Rectal smooth muscle tissue (tissue), 1 donor: ENCODE measurements at regions not wholly inside any gene's neighbourhood (a gene's known extent, or its start where the extent isn't known, plus 50 kb on each side); places are given as distances from the start of the nearest gene placed in this dataset.

Experiments
- H3K27ac ChIP-seq: one replicate; pipeline ENCODE4 v1.7.0; 2013; ENCODE audit warnings: low read depth, low read length, inconsistent platforms
- H3K27me3 ChIP-seq: one replicate; pipeline ENCODE4 v1.7.0; 2013; ENCODE audit warnings: low read length; ENCODE audit not compliant: control insufficient read depth, insufficient read depth
- H3K36me3 ChIP-seq: one replicate; pipeline ENCODE4 v1.7.0; 2013; ENCODE audit warnings: low read length; ENCODE audit not compliant: control insufficient read depth, insufficient read depth
- H3K4me1 ChIP-seq: one replicate; pipeline ENCODE4 v1.7.0; 2013; ENCODE audit warnings: low read length; ENCODE audit not compliant: control insufficient read depth, insufficient read depth
- H3K4me3 ChIP-seq: one replicate; pipeline ENCODE4 v1.7.0; 2013; ENCODE audit warnings: low read length
- H3K9ac ChIP-seq: one replicate; pipeline ENCODE4 v1.7.0; 2013; ENCODE audit warnings: low read length

DNA sequence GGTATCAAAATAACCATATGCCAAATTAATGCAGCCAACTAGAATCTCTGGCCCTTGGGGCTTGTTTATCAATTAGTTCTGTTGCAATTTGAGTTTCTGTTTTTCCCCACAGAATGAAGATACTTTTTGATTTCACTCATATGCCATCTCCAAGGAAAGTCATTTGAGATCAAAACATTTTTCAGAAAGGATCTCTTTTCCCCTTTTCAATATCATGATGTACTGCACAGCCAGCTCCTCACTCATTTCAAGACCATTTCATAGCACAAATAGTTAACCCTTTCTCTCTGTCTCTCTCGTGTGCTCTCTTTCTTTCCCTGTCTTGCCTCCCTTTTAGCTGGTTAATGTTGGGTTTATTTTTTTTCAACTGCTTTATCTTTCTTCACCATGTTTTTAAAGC is 387.3 kb downstream of the STK39 start:
- Histone ChIP-seq H3K27ac (no peak overlapping the region), H3K9ac (no peak overlapping the region), H3K4me1 (no peaks in the 10 kb centered on the region), H3K36me3 (no peaks in the 10 kb centered on the region), H3K4me3 (no peak overlapping the region), H3K27me3 (no peaks in the 10 kb centered on the region)

DNA sequence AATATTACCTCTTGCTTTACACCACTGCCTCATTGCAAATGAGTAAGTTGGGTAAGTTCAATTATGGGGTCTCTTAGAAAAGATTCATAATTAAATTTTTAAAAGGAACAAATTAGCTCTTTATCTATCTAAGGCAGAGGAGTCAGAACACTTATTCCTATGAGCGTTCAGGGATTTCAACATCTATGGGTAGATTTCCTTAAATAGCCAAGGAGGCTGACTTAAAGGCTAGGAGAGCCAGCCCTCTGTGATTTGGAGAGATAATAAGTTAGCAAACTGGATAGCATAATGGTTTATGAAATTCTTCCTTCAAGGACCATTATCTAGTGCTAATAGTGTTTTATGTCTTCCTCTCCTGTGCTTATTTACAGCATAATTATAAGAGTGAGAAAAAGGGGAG is 387.7 kb downstream of the STK39 start:
- Histone ChIP-seq H3K4me3 (no peak overlapping the region), H3K9ac (no peak overlapping the region), H3K27ac (no peak overlapping the region), H3K4me1 (no peaks in the 10 kb centered on the region), H3K36me3 (no peaks in the 10 kb centered on the region), H3K27me3 (no peaks in the 10 kb centered on the region)

- H3K4me1 ChIP-seq: peaks cover 2% of the 10 kb centered on the region
- no peak overlapping the region for H3K27ac ChIP-seq
- H3K36me3 ChIP-seq: no peaks in the 10 kb centered on the region
- no peaks in the 10 kb centered on the region for H3K27me3 ChIP-seq
- no peak overlapping the region for H3K9ac ChIP-seq
- no peak overlapping the region for H3K4me3 ChIP-seq
These were observed 389.3 kb downstream of the STK39 start for GRCh38 chr2:167858086-167858485.

GRCh38 chr2:167857416-167857815 is 390.0 kb downstream of the STK39 start:
- Histone ChIP-seq H3K36me3 (no peaks in the 10 kb centered on the region), H3K4me1 (peaks cover 2% of the 10 kb centered on the region), H3K9ac (no peak overlapping the region), H3K27ac (no peak overlapping the region), H3K4me3 (no peak overlapping the region), H3K27me3 (no peaks in the 10 kb centered on the region)

GRCh38 chr2:167856190-167856589 is 391.2 kb downstream of the STK39 start:
- no peak overlapping the region for H3K4me3 ChIP-seq
- no peaks in the 10 kb centered on the region for H3K27me3 ChIP-seq
- no peak overlapping the region for H3K27ac ChIP-seq
- no peak overlapping the region for H3K9ac ChIP-seq
- H3K36me3 ChIP-seq: no peaks in the 10 kb centered on the region
- peaks cover 2% of the 10 kb centered on the region for H3K4me1 ChIP-seq

DNA sequence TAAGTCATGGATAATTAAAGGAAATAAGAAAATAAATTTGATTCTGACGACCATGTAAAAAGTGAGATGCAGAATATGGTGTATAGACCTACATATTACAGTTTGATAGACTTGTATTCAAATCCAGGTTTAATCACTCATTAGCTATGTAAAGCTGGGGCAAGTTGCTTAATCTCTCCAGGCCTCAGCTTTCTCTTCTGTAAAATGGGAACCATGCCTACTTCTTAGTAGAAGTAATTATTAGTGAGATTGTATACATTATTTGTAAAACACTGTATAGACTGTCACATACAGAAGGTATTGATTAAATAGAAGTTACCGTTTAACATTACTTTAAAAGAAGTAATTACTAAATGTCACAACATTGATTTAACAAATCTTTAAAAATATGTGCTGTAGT is 392.2 kb downstream of the STK39 start:
- Histone ChIP-seq H3K4me3 (no peak overlapping the region), H3K36me3 (no peaks in the 10 kb centered on the region), H3K27me3 (no peaks in the 10 kb centered on the region), H3K4me1 (peaks cover 2% of the 10 kb centered on the region), H3K27ac (no peak overlapping the region), H3K9ac (no peak overlapping the region)

GRCh38 chr2:167853717-167854116 is 393.7 kb downstream of the STK39 start:
- no peak overlapping the region for H3K4me3 ChIP-seq
- peaks cover 2% of the 10 kb centered on the region for H3K4me1 ChIP-seq
- no peaks in the 10 kb centered on the region for H3K36me3 ChIP-seq
- no peaks in the 10 kb centered on the region for H3K27me3 ChIP-seq
- H3K27ac ChIP-seq: no peak overlapping the region
- no peak overlapping the region for H3K9ac ChIP-seq

DNA sequence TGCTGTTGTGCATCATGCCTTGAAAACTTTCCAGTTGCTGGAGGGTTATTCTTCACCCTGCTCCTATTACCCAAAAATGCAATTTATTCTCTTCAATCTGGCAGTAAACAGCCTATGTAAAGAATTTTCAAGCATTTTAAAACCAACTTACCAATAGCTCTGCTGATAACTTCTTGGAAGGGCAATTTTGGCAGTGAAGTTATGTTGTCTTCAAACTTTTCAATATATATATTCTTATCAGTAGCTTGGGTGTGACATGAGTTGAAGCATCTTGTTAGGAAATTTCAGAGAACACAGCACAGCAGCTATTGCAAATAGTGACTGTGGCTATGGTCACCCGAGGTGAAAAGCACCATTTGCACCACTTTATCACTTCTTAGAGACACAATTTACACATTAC is 395.5 kb downstream of the STK39 start:
- no peak overlapping the region for H3K4me3 ChIP-seq
- H3K4me1 ChIP-seq: peaks cover 2% of the 10 kb centered on the region
- no peaks in the 10 kb centered on the region for H3K36me3 ChIP-seq
- H3K9ac ChIP-seq: no peak overlapping the region
- no peaks in the 10 kb centered on the region for H3K27me3 ChIP-seq
- H3K27ac ChIP-seq: no peak overlapping the region

GRCh38 chr2:167851323-167851860 is 396.0 kb downstream of the STK39 start:
- Histone ChIP-seq H3K4me3 (no peak overlapping the region), H3K36me3 (no peaks in the 10 kb centered on the region), H3K27me3 (no peaks in the 10 kb centered on the region), H3K9ac (no peak overlapping the region), H3K27ac (no peak overlapping the region), H3K4me1 (peaks cover 2% of the 10 kb centered on the region)

- Histone ChIP-seq H3K36me3 (no peaks in the 10 kb centered on the region), H3K27ac (no peak overlapping the region), H3K4me1 (no peaks in the 10 kb centered on the region), H3K27me3 (no peaks in the 10 kb centered on the region), H3K9ac (no peak overlapping the region), H3K4me3 (no peak overlapping the region)
These were observed 402.5 kb downstream of the STK39 start for GRCh38 chr2:167844714-167845530.

- Histone ChIP-seq H3K36me3 (no peaks in the 10 kb centered on the region), H3K4me3 (no peak overlapping the region), H3K9ac (no peak overlapping the region), H3K27ac (no peak overlapping the region), H3K27me3 (no peaks in the 10 kb centered on the region), H3K4me1 (no peaks in the 10 kb centered on the region)
These were observed 403.7 kb downstream of the STK39 start for GRCh38 chr2:167843657-167844056.

- Histone ChIP-seq H3K4me3 (no peak overlapping the region), H3K36me3 (no peaks in the 10 kb centered on the region), H3K9ac (no peak overlapping the region), H3K4me1 (no peaks in the 10 kb centered on the region), H3K27me3 (no peaks in the 10 kb centered on the region), H3K27ac (no peak overlapping the region)
These were observed 404.2 kb downstream of the STK39 start for GRCh38 chr2:167843217-167843616.

DNA sequence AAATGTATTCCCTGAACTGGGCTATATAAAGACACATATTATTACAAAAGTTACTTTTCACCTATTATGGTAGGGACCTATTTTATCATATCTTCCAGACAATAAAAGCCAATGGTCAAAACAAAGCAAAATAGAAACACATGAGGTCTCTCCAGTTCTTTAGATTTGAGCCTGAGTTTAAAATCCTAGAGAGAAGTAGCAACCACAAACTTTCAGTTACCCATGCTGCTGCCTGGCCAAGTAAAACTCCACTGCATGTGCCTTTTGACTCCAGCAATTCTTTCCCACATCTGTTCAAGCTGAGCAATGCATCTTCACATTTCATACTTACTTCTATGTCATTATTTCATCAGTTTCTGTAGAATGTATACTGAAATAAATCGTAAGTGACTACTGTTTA is 405.3 kb downstream of the STK39 start:
- no peak overlapping the region for H3K4me3 ChIP-seq
- H3K9ac ChIP-seq: no peak overlapping the region
- no peaks in the 10 kb centered on the region for H3K36me3 ChIP-seq
- H3K27ac ChIP-seq: no peak overlapping the region
- no peaks in the 10 kb centered on the region for H3K4me1 ChIP-seq
- H3K27me3 ChIP-seq: no peaks in the 10 kb centered on the region
